Activated CD8-positive, alpha-beta T cell treated with anti-CD3 and anti-CD28 coated beads, Interleukin-2, amount 10 ng/mL, durations not matched to agents 7 days and 5 days (primary cell): ENCODE measurements at regions not wholly inside any gene's neighbourhood (a gene's known extent, or its start where the extent isn't known, plus 50 kb on each side); places are given as distances from the start of the nearest gene placed in this dataset.

Experiments used
- ATAC-seq: fragments of 150-1000 bp; cut with Tn5 transposase; one replicate; pipeline ENCODE4 v1.10.0; 2021; ENCODE audit warnings: moderate library complexity
- CTCF ChIA-PET: fragments of 350-600 bp; sonication (Branson Sonifier 250); formaldehyde crosslinking; loops from one replicate; lab custom pipeline; 2021; ENCODE audit warnings: antibody characterized with exemption; lab: Charles Lee
- POLR2A ChIA-PET: fragments of 350-600 bp; sonication (Branson Sonifier 250); formaldehyde crosslinking; loops from one replicate; lab custom pipeline; 2021; ENCODE audit warnings: antibody characterized with exemption; lab: Charles Lee
- DNase-seq: peaks from one replicate; pipeline ENCODE4 v3.0.0-alpha.2; 2020
- H3K27ac Mint-ChIP-seq: one replicate; pipeline ENCODE4 v1.8.0; 2021; ENCODE audit warnings: mild to moderate bottlenecking, mixed read lengths
- H3K27me3 Mint-ChIP-seq: one replicate; pipeline ENCODE4 v1.8.0; 2021; ENCODE audit warnings: low read depth, mixed read lengths
- H3K36me3 Mint-ChIP-seq: one replicate; pipeline ENCODE4 v1.8.0; 2021; ENCODE audit warnings: low read depth, mixed read lengths
- H3K4me1 Mint-ChIP-seq: one replicate; pipeline ENCODE4 v1.8.0; 2021; ENCODE audit warnings: low read depth, mixed read lengths
- H3K4me3 Mint-ChIP-seq: one replicate; pipeline ENCODE4 v1.8.0; 2021; ENCODE audit warnings: mild to moderate bottlenecking, mixed read lengths
- H3K9me3 Mint-ChIP-seq: one replicate; pipeline ENCODE4 v1.8.0; 2022; ENCODE audit warnings: mixed read lengths; ENCODE audit not compliant: insufficient read depth

DNA sequence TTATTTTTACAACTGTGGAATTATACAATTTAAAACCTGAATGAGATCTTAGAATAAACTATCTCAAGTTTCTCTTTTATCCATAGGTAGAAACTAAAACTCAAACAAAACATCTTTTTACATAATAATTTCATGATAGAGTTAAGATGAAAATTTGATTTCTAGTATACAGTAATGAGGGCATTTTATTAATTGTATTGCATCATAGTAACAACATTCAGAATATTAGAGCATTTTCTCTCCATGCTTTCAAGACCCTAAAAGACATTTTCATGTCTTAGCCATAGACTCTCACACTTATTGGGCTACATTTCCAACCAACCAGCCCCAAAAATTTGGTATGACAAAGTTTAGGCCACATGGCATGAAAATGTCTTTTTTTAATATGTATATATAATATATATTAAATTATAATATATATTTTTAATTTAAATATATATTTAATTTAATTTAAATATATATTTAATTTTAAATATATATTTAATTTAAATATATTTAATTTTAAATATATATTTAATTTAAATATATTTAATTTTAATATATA, 195.7 kb upstream of the STEAP1 start:
- H3K27ac Mint-ChIP-seq, result no peak overlapping the region
- DNase-seq, result no peak
- no peaks in the 10 kb centered on the region for H3K9me3 Mint-ChIP-seq
- POLR2A ChIA-PET, result no interaction called here
- H3K27me3 Mint-ChIP-seq, result no peaks in the 10 kb centered on the region
- H3K4me3 Mint-ChIP-seq, result no peak overlapping the region
- CTCF ChIA-PET, result no interaction called here
- no peaks in the 10 kb centered on the region for H3K36me3 Mint-ChIP-seq
- no peaks in the 10 kb centered on the region for H3K4me1 Mint-ChIP-seq
- no peak for ATAC-seq

DNA sequence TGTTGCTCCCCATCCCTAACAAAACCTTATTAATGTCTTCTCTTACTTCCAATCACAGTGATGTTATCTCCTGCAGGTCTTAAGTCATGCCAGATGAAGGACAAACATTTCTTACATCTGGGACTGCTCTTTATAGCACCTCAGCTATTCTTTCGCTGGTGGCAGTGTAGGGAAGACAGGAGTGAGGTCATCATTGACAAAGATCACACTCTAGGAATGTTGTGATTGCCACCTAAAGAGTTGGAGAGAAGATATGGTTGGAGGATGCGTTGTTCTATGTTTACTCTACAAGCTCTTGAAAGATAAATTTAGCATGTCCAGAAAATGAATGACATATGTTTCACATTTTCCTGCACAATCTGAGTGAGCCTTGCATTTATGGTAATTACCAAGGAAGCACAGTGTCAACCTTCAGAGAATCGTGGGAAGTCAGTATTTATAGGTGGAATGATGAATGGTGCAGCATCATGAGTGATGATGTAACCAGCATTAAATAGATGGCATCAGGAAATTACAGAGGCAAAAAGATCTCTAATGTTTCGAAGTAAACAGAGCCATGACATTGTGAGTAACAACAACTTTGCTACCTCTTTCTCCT, 188.1 kb upstream of the STEAP1 start:
- Mint-ChIP-seq H3K4me1 (no peaks in the 10 kb centered on the region), H3K9me3 (peaks cover 4% of the 10 kb centered on the region), H3K36me3 (no peaks in the 10 kb centered on the region), H3K27me3 (no peaks in the 10 kb centered on the region), H3K27ac (no peak overlapping the region), H3K4me3 (no peak overlapping the region)
- ATAC-seq (no peak), DNase-seq (no peak)
- ChIA-PET CTCF (no interaction called here), POLR2A (no interaction called here)

DNA sequence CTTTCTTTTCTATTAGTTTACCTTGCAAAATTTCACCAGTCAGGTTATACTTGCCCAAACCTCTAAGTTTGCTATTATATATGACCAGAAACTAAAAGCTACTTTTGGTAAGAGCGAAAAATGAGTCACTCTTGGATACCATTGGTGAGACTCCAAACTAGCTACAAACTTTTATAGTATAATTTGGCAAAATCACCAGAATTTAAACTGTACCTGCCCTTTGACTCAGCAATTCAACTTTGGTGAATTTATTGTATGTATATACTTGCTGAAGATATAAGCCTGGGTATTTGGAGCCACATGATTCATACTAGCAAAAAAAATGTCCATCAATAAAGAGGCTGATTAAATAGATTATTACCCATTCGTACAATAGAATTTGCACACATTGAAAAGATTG, 178.7 kb upstream of the STEAP1 start:
- H3K9me3 Mint-ChIP-seq, result no peaks in the 10 kb centered on the region
- ATAC-seq, result no peak
- H3K27ac Mint-ChIP-seq, result no peak overlapping the region
- no peak for DNase-seq
- no peaks in the 10 kb centered on the region for H3K4me1 Mint-ChIP-seq
- no peaks in the 10 kb centered on the region for H3K27me3 Mint-ChIP-seq
- no peak overlapping the region for H3K4me3 Mint-ChIP-seq
- ChIA-PET CTCF (no interaction called here), POLR2A (no interaction called here)
- H3K36me3 Mint-ChIP-seq, result no peaks in the 10 kb centered on the region

DNA sequence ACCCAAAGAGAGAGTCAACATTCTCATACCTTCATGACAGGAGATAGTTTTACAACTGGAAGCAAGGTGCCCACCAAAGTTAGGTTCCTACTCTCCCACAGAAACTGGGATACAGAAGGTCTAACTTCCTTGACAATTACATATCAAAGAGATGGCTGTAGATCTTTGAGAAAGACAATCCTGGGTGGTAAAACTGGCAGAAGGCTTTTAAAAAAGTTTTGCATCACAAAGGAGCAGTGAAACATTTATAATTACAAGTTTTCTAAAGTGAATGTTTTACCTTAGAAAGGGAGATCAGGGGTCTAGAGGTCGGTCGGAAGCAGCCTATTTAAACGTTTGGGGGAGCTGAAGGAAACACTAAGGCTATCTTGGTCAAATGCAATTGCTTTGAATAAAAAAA, 166.6 kb upstream of the STEAP1 start:
- Mint-ChIP-seq H3K4me3 (no peak overlapping the region), H3K36me3 (no peaks in the 10 kb centered on the region), H3K27ac (no peak overlapping the region), H3K9me3 (peaks cover 3% of the 10 kb centered on the region), H3K27me3 (no peaks in the 10 kb centered on the region), H3K4me1 (no peaks in the 10 kb centered on the region)
- DNase-seq, result no peak
- ChIA-PET POLR2A (no interaction called here), CTCF (no interaction called here)
- ATAC-seq, result no peak

DNA sequence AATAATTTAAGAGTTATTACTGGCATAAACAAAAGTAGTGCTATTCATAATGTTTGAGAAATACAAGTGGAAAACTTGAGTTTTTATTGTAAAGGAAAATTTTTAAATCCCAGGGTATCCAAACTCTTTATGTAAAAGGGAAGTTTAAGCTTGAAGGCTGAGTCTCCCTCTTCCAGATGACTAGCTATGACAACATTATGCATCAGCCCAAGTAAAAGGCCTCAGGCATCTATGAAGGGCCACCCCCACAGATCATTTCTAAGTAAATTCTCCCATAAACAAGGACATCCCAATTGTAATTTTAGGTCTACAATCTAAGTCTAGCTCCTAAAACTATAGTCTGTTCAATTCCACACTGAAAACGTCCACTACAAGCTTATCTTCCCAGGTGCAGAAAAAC, 166.2 kb upstream of the STEAP1 start:
- Mint-ChIP-seq H3K4me3 (no peak overlapping the region), H3K9me3 (peaks cover 3% of the 10 kb centered on the region), H3K36me3 (no peaks in the 10 kb centered on the region), H3K27ac (no peak overlapping the region), H3K4me1 (no peaks in the 10 kb centered on the region), H3K27me3 (no peaks in the 10 kb centered on the region)
- POLR2A ChIA-PET, result no interaction called here
- DNase-seq, result no peak
- no peak for ATAC-seq
- CTCF ChIA-PET, result no interaction called here

DNA sequence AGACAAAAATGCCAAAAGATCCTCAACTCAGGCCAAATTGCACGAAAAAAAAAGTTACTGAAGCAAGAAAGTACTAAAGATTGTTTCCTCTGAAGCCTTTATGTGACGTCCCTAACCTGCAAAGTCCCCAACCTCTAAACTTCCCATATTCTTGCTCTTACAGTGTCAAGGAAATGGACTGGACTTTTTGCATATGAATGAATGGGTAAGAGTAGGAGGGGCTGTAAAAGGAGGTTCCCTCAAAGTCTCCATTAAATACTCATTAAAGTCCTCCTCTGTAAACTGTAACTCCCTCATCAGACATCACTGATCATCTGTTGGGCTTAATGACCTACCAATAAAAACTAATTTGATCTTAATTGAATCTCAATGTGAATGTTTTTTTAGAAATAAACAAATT, 164.8 kb upstream of the STEAP1 start:
- CTCF ChIA-PET, result no interaction called here
- POLR2A ChIA-PET, result no interaction called here
- H3K4me3 Mint-ChIP-seq, result no peak overlapping the region
- peaks cover 3% of the 10 kb centered on the region for H3K9me3 Mint-ChIP-seq
- no peak overlapping the region for H3K27ac Mint-ChIP-seq
- ATAC-seq (no peak), DNase-seq (no peak)
- H3K4me1 Mint-ChIP-seq, result no peaks in the 10 kb centered on the region
- H3K36me3 Mint-ChIP-seq, result no peaks in the 10 kb centered on the region
- no peaks in the 10 kb centered on the region for H3K27me3 Mint-ChIP-seq

DNA sequence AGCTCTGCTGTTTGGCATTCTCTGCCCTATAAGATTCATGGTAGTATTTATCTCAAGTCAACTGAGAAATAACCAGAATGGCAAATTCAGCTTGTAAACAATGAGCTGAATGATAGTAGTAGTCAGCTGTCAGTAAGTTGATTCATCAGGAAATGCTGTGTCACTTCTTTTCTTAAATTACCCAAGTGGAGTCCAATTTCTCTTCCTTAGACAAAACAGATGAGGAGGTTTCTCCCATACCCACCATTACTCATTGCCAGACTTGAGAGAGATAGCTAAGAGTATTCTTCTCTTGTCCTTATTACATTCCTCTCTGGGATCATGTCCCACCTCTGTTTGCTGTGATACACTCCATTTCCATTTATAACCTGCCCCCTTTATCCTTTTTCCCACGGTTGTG, 159.8 kb upstream of the STEAP1 start:
- Mint-ChIP-seq H3K4me3 (no peak overlapping the region), H3K27ac (no peak overlapping the region), H3K36me3 (no peaks in the 10 kb centered on the region), H3K9me3 (peaks cover 3% of the 10 kb centered on the region), H3K27me3 (no peaks in the 10 kb centered on the region), H3K4me1 (no peaks in the 10 kb centered on the region)
- DNase-seq, result no peak
- ATAC-seq, result no peak
- POLR2A ChIA-PET, result no interaction called here
- CTCF ChIA-PET, result no interaction called here

DNA sequence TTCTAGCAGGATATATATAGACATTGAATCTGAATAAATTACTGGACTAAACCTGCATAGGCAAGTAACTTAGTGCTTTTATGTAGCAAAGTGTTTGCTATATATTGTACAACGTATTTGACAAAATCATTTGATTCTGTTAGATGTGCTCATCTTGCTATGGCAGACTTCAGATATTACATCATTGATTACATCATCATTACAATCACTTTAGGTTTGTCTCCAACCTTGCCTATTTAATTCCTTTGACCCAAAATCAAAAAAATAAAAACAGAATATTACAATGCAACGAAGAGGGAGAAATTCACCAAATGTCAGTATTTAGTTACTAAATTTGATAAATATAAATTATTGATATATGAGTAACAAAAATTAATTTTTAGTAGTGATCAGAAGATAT, 155.7 kb upstream of the STEAP1 start:
- Mint-ChIP-seq H3K27ac (no peak overlapping the region), H3K9me3 (no peaks in the 10 kb centered on the region), H3K27me3 (no peaks in the 10 kb centered on the region), H3K4me3 (no peak overlapping the region), H3K4me1 (no peaks in the 10 kb centered on the region), H3K36me3 (no peaks in the 10 kb centered on the region)
- POLR2A ChIA-PET, result no interaction called here
- CTCF ChIA-PET, result no interaction called here
- DNase-seq, result no peak
- no peak for ATAC-seq

DNA sequence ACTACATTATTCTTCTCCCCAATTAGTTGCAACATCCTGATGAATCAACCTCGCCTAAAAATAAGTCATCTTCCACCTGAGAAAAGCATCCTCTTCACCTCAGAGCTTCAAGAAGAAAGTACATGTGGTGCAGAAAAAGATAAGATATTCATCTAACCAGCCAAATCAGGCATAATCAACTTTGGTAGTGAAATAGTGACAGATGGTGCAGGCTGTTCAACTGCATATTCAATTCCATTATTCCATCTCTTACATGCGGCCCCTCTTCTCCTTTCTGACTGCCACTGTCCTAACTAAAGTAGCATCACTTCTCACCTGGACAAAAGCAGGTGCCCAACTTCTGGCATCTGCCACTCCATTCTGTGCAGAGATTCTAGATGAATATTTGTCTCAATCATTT, 148.4 kb upstream of the STEAP1 start:
- ATAC-seq (no peak), DNase-seq (no peak)
- Mint-ChIP-seq H3K9me3 (no peaks in the 10 kb centered on the region), H3K4me1 (no peaks in the 10 kb centered on the region), H3K36me3 (no peaks in the 10 kb centered on the region), H3K27me3 (no peaks in the 10 kb centered on the region), H3K27ac (no peak overlapping the region), H3K4me3 (no peak overlapping the region)
- POLR2A ChIA-PET, result no interaction called here
- CTCF ChIA-PET, result no interaction called here

DNA sequence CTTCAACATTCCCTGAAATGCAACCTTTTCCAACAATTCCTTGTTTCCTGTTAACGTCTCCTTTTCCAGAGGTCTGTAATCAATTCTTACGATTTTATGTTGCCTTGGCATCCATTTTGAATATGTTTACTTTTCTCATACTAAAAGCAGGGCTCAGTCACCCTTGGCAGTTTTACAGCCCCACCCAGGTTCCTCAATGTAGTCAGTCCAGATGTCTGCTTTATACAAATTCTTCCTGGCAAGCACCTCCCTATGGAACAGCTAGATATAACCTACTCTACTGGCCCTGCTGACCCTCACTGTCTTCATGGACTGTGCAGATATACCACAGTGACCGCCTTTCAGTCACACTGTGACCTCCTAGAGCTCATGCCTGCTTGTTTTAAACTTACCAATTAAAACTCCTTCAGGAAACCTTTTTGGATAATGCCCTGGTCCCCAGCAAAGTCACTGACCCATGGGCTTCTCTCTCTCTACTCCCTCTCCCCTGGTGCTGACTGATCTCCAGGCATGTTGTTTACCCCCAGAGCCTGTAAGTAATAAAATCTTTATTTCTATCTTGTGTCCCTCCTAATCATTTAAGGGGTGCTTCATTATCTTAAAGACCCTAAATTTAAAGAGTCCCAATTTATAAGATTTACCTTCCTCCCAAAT, 147.1 kb upstream of the STEAP1 start:
- no peak for ATAC-seq
- Mint-ChIP-seq H3K9me3 (no peaks in the 10 kb centered on the region), H3K4me1 (no peaks in the 10 kb centered on the region), H3K27me3 (no peaks in the 10 kb centered on the region), H3K36me3 (no peaks in the 10 kb centered on the region), H3K27ac (no peak overlapping the region), H3K4me3 (no peak overlapping the region)
- DNase-seq, result no peak
- POLR2A ChIA-PET, result no interaction called here
- CTCF ChIA-PET, result no interaction called here

DNA sequence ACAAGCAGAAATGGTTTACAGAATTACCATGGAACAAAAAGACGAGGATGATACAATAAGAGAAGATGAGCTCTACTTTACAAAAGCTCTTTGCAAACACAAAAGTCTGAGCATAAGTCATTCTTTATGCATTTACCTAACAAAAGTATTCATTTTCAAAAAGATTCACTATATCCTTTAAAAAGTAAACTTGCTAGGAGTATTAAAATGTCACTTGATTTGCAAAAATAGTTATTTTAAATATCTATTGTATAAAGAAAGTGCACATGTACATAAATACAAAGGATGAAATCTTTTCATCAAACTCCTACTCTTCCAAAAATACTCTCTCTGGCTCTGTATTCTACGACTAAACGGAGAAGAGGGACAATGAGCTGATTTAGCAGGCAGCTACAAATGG, 146.4 kb upstream of the STEAP1 start:
- Mint-ChIP-seq H3K9me3 (no peaks in the 10 kb centered on the region), H3K27me3 (no peaks in the 10 kb centered on the region), H3K4me1 (no peaks in the 10 kb centered on the region), H3K36me3 (no peaks in the 10 kb centered on the region), H3K4me3 (no peak overlapping the region), H3K27ac (no peak overlapping the region)
- DNase-seq (no peak), ATAC-seq (no peak)
- POLR2A ChIA-PET, result no interaction called here
- CTCF ChIA-PET, result no interaction called here

DNA sequence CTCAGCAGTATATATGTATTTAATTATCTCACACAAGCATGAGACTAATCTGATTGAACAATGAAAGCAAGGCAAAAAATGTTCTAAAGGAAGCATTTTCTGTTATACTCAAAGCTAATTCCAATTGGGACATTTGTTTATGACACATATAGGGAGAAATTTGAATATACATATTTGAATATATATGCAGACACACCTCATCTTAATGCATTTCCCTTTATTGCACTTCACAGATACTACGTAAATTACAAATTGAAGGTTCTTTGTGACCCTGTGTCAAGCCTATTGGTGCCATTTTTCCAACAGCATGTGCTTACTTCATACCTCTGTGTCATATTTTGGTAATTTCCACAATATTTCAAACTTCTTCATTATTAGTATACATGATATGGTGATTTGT, 132.1 kb upstream of the STEAP1 start:
- H3K36me3 Mint-ChIP-seq, result no peaks in the 10 kb centered on the region
- H3K27ac Mint-ChIP-seq, result no peak overlapping the region
- H3K4me3 Mint-ChIP-seq, result no peak overlapping the region
- CTCF ChIA-PET, result no interaction called here
- no peaks in the 10 kb centered on the region for H3K4me1 Mint-ChIP-seq
- H3K9me3 Mint-ChIP-seq, result no peaks in the 10 kb centered on the region
- DNase-seq (no peak), ATAC-seq (no peak)
- POLR2A ChIA-PET, result no interaction called here
- H3K27me3 Mint-ChIP-seq, result no peaks in the 10 kb centered on the region

DNA sequence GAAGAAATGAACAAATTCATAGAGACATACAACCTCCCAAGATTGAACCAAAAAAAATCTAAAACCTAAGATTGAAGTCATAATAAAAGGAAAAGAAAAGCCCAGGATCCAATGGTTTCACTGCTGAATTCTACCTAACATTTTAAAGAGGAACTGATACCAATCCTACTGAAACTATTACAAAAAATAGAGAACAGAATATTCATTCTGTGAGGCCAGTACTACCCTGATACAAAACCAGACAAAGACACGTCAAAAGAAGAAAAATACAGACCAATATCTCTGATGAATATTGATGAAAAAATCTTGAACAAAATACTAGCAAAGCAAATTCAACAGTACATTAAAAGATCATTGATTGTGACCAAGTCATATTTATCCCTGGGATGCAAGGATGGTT, 128.5 kb upstream of the STEAP1 start:
- Mint-ChIP-seq H3K36me3 (no peaks in the 10 kb centered on the region), H3K4me1 (no peaks in the 10 kb centered on the region), H3K27ac (no peak overlapping the region), H3K27me3 (no peaks in the 10 kb centered on the region), H3K9me3 (no peaks in the 10 kb centered on the region), H3K4me3 (no peak overlapping the region)
- no peak for DNase-seq
- POLR2A ChIA-PET, result no interaction called here
- CTCF ChIA-PET, result no interaction called here
- no peak for ATAC-seq
